Neural cell (in vitro differentiated cells): ENCODE measurements at regions not wholly inside any gene's neighbourhood (a gene's known extent, or its start where the extent isn't known, plus 50 kb on each side); places are given as distances from the start of the nearest gene placed in this dataset.

Experiments
- H2AFZ ChIP-seq: fragments of 200-600, 300-800 bp; sonication (generic), shearing (Covaris generic); 2 replicates; pipeline ENCODE4 v1.6.0; 2014; ENCODE audit warnings: low read depth, mild to moderate bottlenecking, antibody characterized with exemption, low read length, moderate library complexity
- H3F3A ChIP-seq: fragments of 200-600 bp; shearing (Covaris generic); 2 replicates; pipeline ENCODE4 v1.6.1; 2016; ENCODE audit warnings: mild to moderate bottlenecking, moderate library complexity, mixed read lengths, antibody characterized with exemption, low read length; ENCODE audit not compliant: insufficient read depth, poor library complexity, severe bottlenecking
- H3K27ac ChIP-seq: fragments of 200-600, 300-800 bp; sonication (generic), shearing (Covaris generic); 2 replicates; pipeline ENCODE4 v1.5.1; 2014; ENCODE audit warnings: mild to moderate bottlenecking, low read length, moderate library complexity
- H3K27me3 ChIP-seq: fragments of 300-800, 200-600 bp; sonication (generic), shearing (Covaris generic); 2 replicates; pipeline ENCODE4 v1.6.0; 2014; ENCODE audit warnings: mild to moderate bottlenecking, low read depth, low read length, moderate library complexity; ENCODE audit not compliant: insufficient read depth
- H3K36me3 ChIP-seq: fragments of 300-800, 200-600 bp; sonication (generic), shearing (Covaris generic); 2 replicates; pipeline ENCODE4 v1.5.1; 2014; ENCODE audit warnings: mild to moderate bottlenecking, antibody characterized with exemption, low read length, moderate library complexity; ENCODE audit not compliant: insufficient read depth
- H3K4me2 ChIP-seq: fragments of 300-800, 200-600 bp; sonication (generic), shearing (Covaris generic); 2 replicates; pipeline ENCODE4 v1.6.0; 2014; ENCODE audit warnings: mild to moderate bottlenecking, low read length
- H3K4me3 ChIP-seq: fragments of 300-800, 200-600 bp; sonication (generic), shearing (Covaris generic); 2 replicates; pipeline ENCODE4 v1.5.1; 2014; ENCODE audit warnings: mild to moderate bottlenecking, low read length, moderate library complexity
- H3K79me2 ChIP-seq: fragments of 200-600 bp; shearing (Covaris generic); replicated peaks from 2 replicates; pipeline ENCODE4 v1.6.0; 2014; ENCODE audit warnings: mild to moderate bottlenecking, low read length, moderate library complexity; ENCODE audit not compliant: insufficient read depth
- H3K9ac ChIP-seq: fragments of 300-800, 200-600 bp; sonication (generic), shearing (Covaris generic); 2 replicates; pipeline ENCODE4 v1.6.1; 2016; ENCODE audit warnings: mild to moderate bottlenecking, low read length, mixed read lengths
- H3K9me2 ChIP-seq: fragments of 200-600 bp; shearing (Covaris generic); 2 replicates; pipeline ENCODE4 v1.6.1; 2016; ENCODE audit warnings: mild to moderate bottlenecking, low read length, mixed read lengths; ENCODE audit not compliant: insufficient read depth
- H3K9me3 ChIP-seq: fragments of 200-600, 300-800 bp; sonication (generic), shearing (Covaris generic); 2 replicates; pipeline ENCODE4 v1.6.1; 2016; ENCODE audit warnings: mild to moderate bottlenecking, mixed run types, low read length, moderate library complexity, mixed read lengths
- H4K20me1 ChIP-seq: fragments of 200-600 bp; shearing (Covaris generic); 2 replicates; pipeline ENCODE4 v1.6.1; 2016; ENCODE audit warnings: mild to moderate bottlenecking, mixed run types; ENCODE audit not compliant: insufficient read depth
- EP300 ChIP-seq: fragments of 450-650 bp; conservative IDR thresholded peaks from 2 replicates; pipeline ENCODE4 v1.6.1; 2014; ENCODE audit warnings: antibody characterized with exemption, mild to moderate bottlenecking, moderate library complexity; ENCODE audit not compliant: poor library complexity, severe bottlenecking
- EZH2 ChIP-seq: fragments of 200-600, 300-800 bp; shearing (Covaris generic), sonication (generic); IDR thresholded peaks from 2 replicates; pipeline ENCODE4 v1.6.1; 2014; ENCODE audit warnings: antibody characterized with exemption, low read length, borderline replicate concordance, mild to moderate bottlenecking; ENCODE audit not compliant: insufficient read depth, poor library complexity, severe bottlenecking
- MXI1 ChIP-seq: fragments of 450-650 bp; conservative IDR thresholded peaks from 2 replicates; pipeline ENCODE4 v1.6.1; 2014; ENCODE audit warnings: antibody characterized with exemption, mild to moderate bottlenecking; ENCODE audit not compliant: poor library complexity, severe bottlenecking
- POLR2AphosphoS5 ChIP-seq: IDR thresholded peaks from 2 replicates; pipeline ENCODE4 v1.6.1; 2012
- RAD21 ChIP-seq: fragments of 450-650 bp; conservative IDR thresholded peaks from 2 replicates; pipeline ENCODE4 v1.6.1; 2014; ENCODE audit warnings: antibody characterized with exemption, mild to moderate bottlenecking, moderate library complexity
- SMC3 ChIP-seq: fragments of 450-650 bp; conservative IDR thresholded peaks from 2 replicates; pipeline ENCODE4 v1.6.1; 2014; ENCODE audit warnings: antibody characterized with exemption, mild to moderate bottlenecking, moderate library complexity; ENCODE audit not compliant: poor library complexity
- TAF1 ChIP-seq: IDR thresholded peaks from 2 replicates; pipeline ENCODE4 v1.6.1; 2012; ENCODE audit warnings: low read depth
- TF ChIP-seq, protein P1 (sequence below): fragments of 450-650 bp; IDR thresholded peaks from 2 replicates; pipeline ENCODE4 v1.5.1; 2014; ENCODE audit warnings: antibody characterized with exemption, mild to moderate bottlenecking, moderate library complexity; ENCODE audit not compliant: poor library complexity, severe bottlenecking
- TF ChIP-seq, protein P2 (sequence below): IDR thresholded peaks from 2 replicates; pipeline ENCODE4 v1.6.1; 2012; ENCODE audit warnings: borderline replicate concordance

DNA sequence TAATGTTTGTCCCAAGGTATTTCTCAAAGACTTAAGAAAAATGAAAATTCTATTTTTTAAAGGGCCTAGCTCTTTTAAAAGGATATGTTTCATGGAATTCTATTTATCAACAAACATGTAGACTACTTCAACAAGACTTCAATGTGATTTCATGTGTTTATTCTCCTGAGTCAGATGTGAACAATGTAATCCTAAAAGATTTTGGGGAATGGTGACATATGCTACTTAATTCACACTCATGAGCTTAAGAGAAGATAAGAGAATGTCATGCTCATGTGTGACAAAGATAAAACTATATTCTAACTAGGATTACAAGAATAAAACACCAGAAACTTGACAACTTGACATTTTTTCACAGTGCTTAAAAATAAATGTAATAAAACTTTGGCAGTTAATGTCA lies 127.5 kb downstream of the TES start:
- Histone ChIP-seq H3K36me3 (no peaks in the 10 kb centered on the region), H3K9me3 (no peaks in the 10 kb centered on the region), H3K4me2 (no peak overlapping the region), H3F3A (no peaks in the 10 kb centered on the region), H3K4me3 (no peak overlapping the region), H2AFZ (no peak overlapping the region), H3K79me2 (no peaks in the 10 kb centered on the region), H4K20me1 (no peaks in the 10 kb centered on the region), H3K9me2 (no peaks in the 10 kb centered on the region), H3K27me3 (no peaks in the 10 kb centered on the region), H3K9ac (no peak overlapping the region), H3K27ac (no peak overlapping the region)
- TF ChIP-seq EZH2 = no peak
- TF ChIP-seq MXI1 = no peak
- no peak for TF ChIP-seq RAD21
- no peak for TF ChIP-seq EP300
- TF ChIP-seq SMC3 = no peak
- TF ChIP-seq TAF1 = no peak
- TF ChIP-seq, protein P1, sequence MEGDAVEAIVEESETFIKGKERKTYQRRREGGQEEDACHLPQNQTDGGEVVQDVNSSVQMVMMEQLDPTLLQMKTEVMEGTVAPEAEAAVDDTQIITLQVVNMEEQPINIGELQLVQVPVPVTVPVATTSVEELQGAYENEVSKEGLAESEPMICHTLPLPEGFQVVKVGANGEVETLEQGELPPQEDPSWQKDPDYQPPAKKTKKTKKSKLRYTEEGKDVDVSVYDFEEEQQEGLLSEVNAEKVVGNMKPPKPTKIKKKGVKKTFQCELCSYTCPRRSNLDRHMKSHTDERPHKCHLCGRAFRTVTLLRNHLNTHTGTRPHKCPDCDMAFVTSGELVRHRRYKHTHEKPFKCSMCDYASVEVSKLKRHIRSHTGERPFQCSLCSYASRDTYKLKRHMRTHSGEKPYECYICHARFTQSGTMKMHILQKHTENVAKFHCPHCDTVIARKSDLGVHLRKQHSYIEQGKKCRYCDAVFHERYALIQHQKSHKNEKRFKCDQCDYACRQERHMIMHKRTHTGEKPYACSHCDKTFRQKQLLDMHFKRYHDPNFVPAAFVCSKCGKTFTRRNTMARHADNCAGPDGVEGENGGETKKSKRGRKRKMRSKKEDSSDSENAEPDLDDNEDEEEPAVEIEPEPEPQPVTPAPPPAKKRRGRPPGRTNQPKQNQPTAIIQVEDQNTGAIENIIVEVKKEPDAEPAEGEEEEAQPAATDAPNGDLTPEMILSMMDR = no peak
- TF ChIP-seq, protein P2, sequence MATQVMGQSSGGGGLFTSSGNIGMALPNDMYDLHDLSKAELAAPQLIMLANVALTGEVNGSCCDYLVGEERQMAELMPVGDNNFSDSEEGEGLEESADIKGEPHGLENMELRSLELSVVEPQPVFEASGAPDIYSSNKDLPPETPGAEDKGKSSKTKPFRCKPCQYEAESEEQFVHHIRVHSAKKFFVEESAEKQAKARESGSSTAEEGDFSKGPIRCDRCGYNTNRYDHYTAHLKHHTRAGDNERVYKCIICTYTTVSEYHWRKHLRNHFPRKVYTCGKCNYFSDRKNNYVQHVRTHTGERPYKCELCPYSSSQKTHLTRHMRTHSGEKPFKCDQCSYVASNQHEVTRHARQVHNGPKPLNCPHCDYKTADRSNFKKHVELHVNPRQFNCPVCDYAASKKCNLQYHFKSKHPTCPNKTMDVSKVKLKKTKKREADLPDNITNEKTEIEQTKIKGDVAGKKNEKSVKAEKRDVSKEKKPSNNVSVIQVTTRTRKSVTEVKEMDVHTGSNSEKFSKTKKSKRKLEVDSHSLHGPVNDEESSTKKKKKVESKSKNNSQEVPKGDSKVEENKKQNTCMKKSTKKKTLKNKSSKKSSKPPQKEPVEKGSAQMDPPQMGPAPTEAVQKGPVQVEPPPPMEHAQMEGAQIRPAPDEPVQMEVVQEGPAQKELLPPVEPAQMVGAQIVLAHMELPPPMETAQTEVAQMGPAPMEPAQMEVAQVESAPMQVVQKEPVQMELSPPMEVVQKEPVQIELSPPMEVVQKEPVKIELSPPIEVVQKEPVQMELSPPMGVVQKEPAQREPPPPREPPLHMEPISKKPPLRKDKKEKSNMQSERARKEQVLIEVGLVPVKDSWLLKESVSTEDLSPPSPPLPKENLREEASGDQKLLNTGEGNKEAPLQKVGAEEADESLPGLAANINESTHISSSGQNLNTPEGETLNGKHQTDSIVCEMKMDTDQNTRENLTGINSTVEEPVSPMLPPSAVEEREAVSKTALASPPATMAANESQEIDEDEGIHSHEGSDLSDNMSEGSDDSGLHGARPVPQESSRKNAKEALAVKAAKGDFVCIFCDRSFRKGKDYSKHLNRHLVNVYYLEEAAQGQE = no peak
- TF ChIP-seq POLR2AphosphoS5 = no peak

DNA sequence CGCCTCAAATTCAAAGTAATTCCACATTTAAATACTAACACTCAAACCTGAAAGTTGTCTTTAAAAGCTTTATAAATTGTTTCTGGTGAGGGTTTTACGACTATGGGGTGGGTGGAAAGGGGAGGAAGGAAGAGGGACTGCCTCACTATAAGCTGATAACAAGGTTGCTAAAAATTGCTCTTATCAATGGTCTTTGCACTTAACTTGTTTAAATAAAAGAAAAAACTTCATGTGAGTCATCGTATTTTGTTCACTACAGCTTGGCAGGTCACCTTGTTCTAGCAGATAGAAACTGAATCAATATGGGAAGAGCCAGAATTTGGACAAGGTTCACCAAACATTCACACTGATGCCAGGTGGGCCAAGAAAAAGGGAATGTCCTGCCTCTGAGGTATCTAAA lies 129.2 kb downstream of the TES start:
- H3K4me3 ChIP-seq = no peak overlapping the region
- no peak overlapping the region for H3K9ac ChIP-seq
- H3K9me2 ChIP-seq = no peaks in the 10 kb centered on the region
- no peaks in the 10 kb centered on the region for H3K79me2 ChIP-seq
- no peak overlapping the region for H2AFZ ChIP-seq
- no peaks in the 10 kb centered on the region for H4K20me1 ChIP-seq
- TF ChIP-seq POLR2AphosphoS5 (no peak), EP300 (no peak), RAD21 (no peak), MXI1 (no peak), EZH2 (no peak), SMC3 (no peak), TAF1 (no peak)
- TF ChIP-seq, protein P2 = no peak
- TF ChIP-seq, protein P1 = no peak
- H3K36me3 ChIP-seq = no peaks in the 10 kb centered on the region
- no peaks in the 10 kb centered on the region for H3F3A ChIP-seq
- no peaks in the 10 kb centered on the region for H3K9me3 ChIP-seq
- no peak overlapping the region for H3K27ac ChIP-seq
- no peak overlapping the region for H3K4me2 ChIP-seq
- no peaks in the 10 kb centered on the region for H3K27me3 ChIP-seq
